ENCODE measurements at regions not wholly inside any gene's neighbourhood (a gene's known extent, or its start where the extent isn't known, plus 50 kb on each side); places are given as distances from the start of the nearest gene placed in this dataset.

GRCh38 chr3:117750674-117751269 lies 1041.2 kb downstream of the TUSC7 start:
- no peaks in the 10 kb centered on the region for H3K36me3 ChIP-seq (ENCODE audit: control insufficient read depth, insufficient read depth, low read length)
- Mint-ChIP-seq H3K36me3 (ENCODE audit: low read depth) (no peaks in the 10 kb centered on the region), H3K4me1 (peaks cover 9% of the 10 kb centered on the region), H3K4me3 (no peak overlapping the region), H3K9me3 (no peaks in the 10 kb centered on the region), H3K27ac (no peak overlapping the region), H3K27me3 (ENCODE audit: insufficient read depth) (no peaks in the 10 kb centered on the region)
- no peaks in the 10 kb centered on the region for H3K27me3 ChIP-seq (ENCODE audit: control insufficient read depth, insufficient read depth, low read length, poor library complexity, severe bottlenecking)
- 76 to 91% methylated on average over 2 to 4 of the region's 4 CpGs for WGBS, 2 experiments (ENCODE audit: insufficient coverage in 1 of 2, insufficient read length in 1 of 2)
- no peak overlapping the region for H3K27ac ChIP-seq (ENCODE audit: low read depth, low read length)
- H3K4me1 ChIP-seq (ENCODE audit: control insufficient read depth, insufficient read depth, low read length) = no peaks in the 10 kb centered on the region
- no peak for DNase-seq
- no peak for TF ChIP-seq CTCF (conservative IDR thresholded peaks at IDR 0.05)
- no peak overlapping the region for H3K9ac ChIP-seq (ENCODE audit: extremely low read depth, low read length, poor library complexity, severe bottlenecking)
- no peak overlapping the region for H3K4me3 ChIP-seq (ENCODE audit: low read length)
- no peaks in the 10 kb centered on the region for H3K9me3 ChIP-seq (ENCODE audit: control insufficient read depth, low read length)

- 92 to 94% methylated on average over 4 of the region's 4 CpGs for WGBS, 2 experiments (ENCODE audit: insufficient coverage in 1 of 2, insufficient read length in 1 of 2)
- no peak for TF ChIP-seq CTCF (conservative IDR thresholded peaks at IDR 0.05)
These were observed 1042.1 kb downstream of the TUSC7 start for GRCh38 chr3:117751651-117752050.

GRCh38 chr3:117752984-117753717 lies 1043.6 kb downstream of the TUSC7 start:
- WGBS, 2 experiments (ENCODE audit: insufficient coverage in 1 of 2, insufficient read length in 1 of 2) = 89 to 93% methylated on average over 3 of the region's 3 CpGs
- no peak overlapping the region for H3K4me3 Mint-ChIP-seq

More at GRCh38 chr3:117751651-117752050, 1042.1 kb downstream of the TUSC7 start:
- Mint-ChIP-seq H3K27me3 (ENCODE audit: insufficient read depth) (no peaks in the 10 kb centered on the region), H3K36me3 (ENCODE audit: low read depth) (no peaks in the 10 kb centered on the region), H3K27ac (no peak overlapping the region), H3K9me3 (no peaks in the 10 kb centered on the region), H3K4me3 (no peak overlapping the region), H3K4me1 (peaks cover 9% of the 10 kb centered on the region)
- Histone ChIP-seq H3K4me3 (ENCODE audit: low read length) (no peak overlapping the region), H3K27me3 (ENCODE audit: control insufficient read depth, insufficient read depth, low read length, poor library complexity, severe bottlenecking) (no peaks in the 10 kb centered on the region), H3K9ac (ENCODE audit: extremely low read depth, low read length, poor library complexity, severe bottlenecking) (no peak overlapping the region), H3K4me1 (ENCODE audit: control insufficient read depth, insufficient read depth, low read length) (no peaks in the 10 kb centered on the region), H3K36me3 (ENCODE audit: control insufficient read depth, insufficient read depth, low read length) (no peaks in the 10 kb centered on the region), H3K27ac (ENCODE audit: low read depth, low read length) (no peak overlapping the region), H3K9me3 (ENCODE audit: control insufficient read depth, low read length) (no peaks in the 10 kb centered on the region)
- no peak for DNase-seq

More at GRCh38 chr3:117752984-117753717, 1043.6 kb downstream of the TUSC7 start:
- no peak overlapping the region for H3K27ac ChIP-seq (ENCODE audit: low read depth, low read length)
- no peak overlapping the region for H3K4me3 ChIP-seq (ENCODE audit: low read length)
- TF ChIP-seq CTCF (conservative IDR thresholded peaks at IDR 0.05) = no peak
- H3K27me3 ChIP-seq (ENCODE audit: control insufficient read depth, insufficient read depth, low read length, poor library complexity, severe bottlenecking) = no peaks in the 10 kb centered on the region
- Mint-ChIP-seq H3K4me1 (peaks cover 9% of the 10 kb centered on the region), H3K27ac (no peak overlapping the region), H3K9me3 (no peaks in the 10 kb centered on the region), H3K27me3 (ENCODE audit: insufficient read depth) (no peaks in the 10 kb centered on the region), H3K36me3 (ENCODE audit: low read depth) (no peaks in the 10 kb centered on the region)
- no peaks in the 10 kb centered on the region for H3K9me3 ChIP-seq (ENCODE audit: control insufficient read depth, low read length)
- DNase-seq = no peak
- H3K4me1 ChIP-seq (ENCODE audit: control insufficient read depth, insufficient read depth, low read length) = no peaks in the 10 kb centered on the region
- H3K36me3 ChIP-seq (ENCODE audit: control insufficient read depth, insufficient read depth, low read length) = no peaks in the 10 kb centered on the region
- H3K9ac ChIP-seq (ENCODE audit: extremely low read depth, low read length, poor library complexity, severe bottlenecking) = no peak overlapping the region

All from endodermal cell (in vitro differentiated cells).